Endothelial cell of umbilical vein (primary cell): ENCODE measurements at regions not wholly inside any gene's neighbourhood (a gene's known extent, or its start where the extent isn't known, plus 50 kb on each side); places are given as distances from the start of the nearest gene placed in this dataset.

ENCODE experiments used
- BruUV-seq: library from RNA; stranded (reverse); fragments of 400-500 nt; replicated peaks from 2 replicates; lab custom pipeline; 2021; lab: Mats Ljungman, UMichigan
- CTCF ChIA-PET: fragments of 300-600, 350-600 bp; sonication (Branson Sonifier 250); formaldehyde crosslinking; loops from one replicate; lab custom pipeline; 2021; ENCODE audit warnings: antibody characterized with exemption, inconsistent platforms; lab: Charles Lee
- POLR2A ChIA-PET: fragments of 300-600, 350-600 bp; sonication (Branson Sonifier 250); formaldehyde crosslinking; loops from one replicate; lab custom pipeline; 2021; ENCODE audit warnings: antibody characterized with exemption, inconsistent platforms; lab: Charles Lee
- DNase-seq: peaks from one replicate; pipeline ENCODE4 v3.0.0-alpha.2; 2011; ENCODE audit warnings: low read depth, low spot score
- FAIRE-seq: peaks from 2 replicates; lab custom pipeline; 2011; peaks lifted over from hg19 to GRCh38; lab: Jason Lieb, UNC
- H2AFZ ChIP-seq: 2 replicates; pipeline ENCODE4 v1.6.0; 2012; ENCODE audit warnings: low read depth, low read length, control low read depth, inconsistent platforms
- H3K27ac ChIP-seq: 2 replicates; pipeline ENCODE4 v1.5.1; 2011; ENCODE audit warnings: low read depth, mild to moderate bottlenecking, control low read depth, low read length, moderate library complexity; ENCODE audit not compliant: insufficient read depth
- H3K27me3 ChIP-seq, 2 experiments: 2 replicates each; pipeline versions ENCODE4 v1.6.0 to v1.6.1; 2011; ENCODE audit warnings: low read length in 2 of 2, mixed read lengths in 1 of 2; ENCODE audit not compliant: control insufficient read depth in 2 of 2, insufficient read depth in 2 of 2
- H3K36me3 ChIP-seq, 2 experiments: 2 replicates in 1 of 2; 3 replicates in 1 of 2; pipeline ENCODE4 v1.5.1; 2011; ENCODE audit warnings: low read length in 2 of 2, mild to moderate bottlenecking in 1 of 2, moderate library complexity in 1 of 2; ENCODE audit not compliant: control insufficient read depth in 2 of 2, insufficient read depth in 2 of 2; ENCODE audit errors: extremely low read depth in 1 of 2
- H3K4me1 ChIP-seq: 3 replicates; pipeline ENCODE4 v1.5.1; 2011; ENCODE audit warnings: mild to moderate bottlenecking, low read length; ENCODE audit not compliant: control insufficient read depth, insufficient read depth; ENCODE audit errors: extremely low read depth
- H3K4me2 ChIP-seq: 2 replicates; pipeline ENCODE4 v1.6.1; 2011; ENCODE audit warnings: low read length, control low read depth, mixed read lengths; ENCODE audit not compliant: insufficient read depth
- H3K4me3 ChIP-seq, 3 experiments: fragments of 200-600 bp in 1 of 3; sonication (generic), shearing (Covaris generic) in 1 of 3; replicated peaks in 1 of 3; 2 replicates each; pipeline ENCODE4 v1.5.1; 2011 to 2016; ENCODE audit warnings: control low read depth in 3 of 3, low read length in 3 of 3, mild to moderate bottlenecking in 2 of 3, inconsistent platforms in 1 of 3, low read depth in 1 of 3, moderate library complexity in 1 of 3; ENCODE audit not compliant: insufficient read depth in 1 of 3
- H3K79me2 ChIP-seq: 2 replicates; pipeline ENCODE4 v1.6.0; 2012; ENCODE audit warnings: low read length, inconsistent platforms; ENCODE audit not compliant: control insufficient read depth, insufficient read depth
- H3K9ac ChIP-seq: replicated peaks from 2 replicates; pipeline ENCODE3; 2011; ENCODE audit warnings: low read length, control low read depth; ENCODE audit not compliant: insufficient read depth; ENCODE audit errors: extremely low read depth
- H3K9me1 ChIP-seq: replicated peaks from 3 replicates; pipeline ENCODE4 v1.6.0; 2011; ENCODE audit warnings: mild to moderate bottlenecking, low read length; ENCODE audit not compliant: control insufficient read depth, insufficient read depth; ENCODE audit errors: extremely low read depth
- H3K9me3 ChIP-seq: replicated peaks from 2 replicates; pipeline ENCODE4 v1.5.1; 2012; ENCODE audit warnings: low read length, inconsistent platforms; ENCODE audit not compliant: control insufficient read depth, insufficient read depth
- H4K20me1 ChIP-seq: replicated peaks from 2 replicates; pipeline ENCODE3; 2011; ENCODE audit warnings: mild to moderate bottlenecking, low read length; ENCODE audit not compliant: control insufficient read depth, insufficient read depth; ENCODE audit errors: extremely low read depth
- EZH2 ChIP-seq: IDR thresholded peaks from 2 replicates; pipeline ENCODE4 v1.6.1; 2012; ENCODE audit warnings: borderline replicate concordance, low read depth, mild to moderate bottlenecking, moderate library complexity, low read length, inconsistent platforms; ENCODE audit not compliant: severe bottlenecking
- FOS ChIP-seq: IDR thresholded peaks from 2 replicates; pipeline ENCODE4 v1.6.1; 2011; ENCODE audit warnings: mild to moderate bottlenecking, low read length, moderate library complexity, borderline replicate concordance; ENCODE audit not compliant: insufficient read depth
- GATA2 ChIP-seq: IDR thresholded peaks from 2 replicates; pipeline ENCODE4 v1.7.0; 2011; ENCODE audit warnings: low read depth, mild to moderate bottlenecking, moderate library complexity, mixed read lengths, low read length; ENCODE audit not compliant: insufficient read length, insufficient read depth
- JUN ChIP-seq: IDR thresholded peaks from 2 replicates; pipeline ENCODE4 v1.6.1; 2011; ENCODE audit warnings: borderline replicate concordance, low read depth; ENCODE audit not compliant: insufficient read length, insufficient read depth
- MYC ChIP-seq: IDR thresholded peaks from one replicate; pipeline ENCODE4 v1.6.1; 2011; ENCODE audit warnings: mild to moderate bottlenecking, low read depth, low read length
- POLR2A ChIP-seq: IDR thresholded peaks from 2 replicates; pipeline ENCODE4 v1.6.1; 2012; ENCODE audit warnings: low read depth, mild to moderate bottlenecking, control low read depth, low read length
- POLR2AphosphoS5 ChIP-seq: IDR thresholded peaks from 2 replicates; pipeline ENCODE4 v1.6.1; 2012; ENCODE audit warnings: low read depth, mild to moderate bottlenecking, control low read depth, low read length, moderate library complexity; ENCODE audit not compliant: insufficient read depth
- dilution Hi-C: fragments of 300-500 bp; cut with MboI; formaldehyde crosslinking; loops from one replicate; pipeline ENCODE4 v1.15.0; 2019; ENCODE audit warnings: low sequenced_read_pairs; ENCODE audit not compliant: extremely low pct_ligation_motif_present
- intact Hi-C: fragments of 100-400 bp; cut with micrococcal nuclease; formaldehyde crosslinking; loops from one replicate; pipeline ENCODE4 v1.10.0; 2022
- TF ChIP-seq, protein P1 (sequence below), 2 donors: IDR thresholded peaks; 1 replicate in 1 of 2; 2 replicates in 1 of 2; pipeline ENCODE4 v1.5.1; 2011; ENCODE audit warnings: low read length in 2 of 2, mild to moderate bottlenecking in 2 of 2, moderate library complexity in 2 of 2, control low read depth in 1 of 2, inconsistent platforms in 1 of 2, low read depth in 1 of 2; ENCODE audit not compliant: insufficient read depth in 1 of 2; ENCODE audit errors: extremely low read depth in 1 of 2
- TF ChIP-seq, protein P2 (sequence below): IDR thresholded peaks from 2 replicates; pipeline ENCODE4 v1.6.1; 2011; ENCODE audit not compliant: insufficient read depth, insufficient read length

DNA sequence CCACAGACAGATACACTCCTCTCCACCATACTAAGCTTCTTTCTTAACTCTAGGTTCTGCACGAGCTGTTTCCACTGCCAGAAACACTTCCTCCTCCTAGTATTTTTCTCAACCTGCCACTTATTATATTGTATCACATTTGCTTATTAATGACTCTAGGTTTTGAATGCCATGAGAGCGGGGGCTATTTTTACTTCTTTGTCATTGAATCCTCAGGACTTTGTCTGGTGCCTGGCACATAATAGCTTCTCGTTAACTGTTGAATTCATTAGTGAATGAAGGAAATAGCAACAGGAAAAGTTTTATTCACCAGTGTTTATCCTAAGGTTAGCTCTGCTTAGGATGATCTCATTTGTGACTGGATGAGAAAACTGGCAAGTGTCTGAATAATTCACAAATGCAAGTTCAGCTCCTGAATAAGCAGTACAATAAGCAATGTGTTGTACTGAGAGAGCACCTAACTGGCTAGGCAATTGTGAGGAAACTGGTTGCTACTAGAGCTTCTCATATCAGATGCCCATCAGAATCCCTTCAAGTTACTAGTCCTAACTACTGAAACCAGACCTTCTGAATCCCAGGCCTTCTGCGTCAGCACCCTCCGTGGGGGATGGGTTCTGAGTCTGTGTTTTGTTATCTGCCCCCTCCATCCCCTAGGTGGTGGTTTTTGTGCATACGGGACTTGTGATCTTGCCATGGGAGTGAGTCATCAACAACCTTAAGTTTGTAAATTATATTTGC is 92.7 kb downstream of the LSMEM1 start:
- no TSS peak for BruUV-seq
- ChIA-PET POLR2A (no interaction called here), CTCF (interaction anchor here (0.6 to 1.6 kb wide), 2 partner anchors 12 to 16 kb away, joined by 3 to 4 read pairs; no protein-coding TSS in a partner anchor)
- H3K27me3 ChIP-seq = no peaks in the 10 kb centered on the region
- H3K9ac ChIP-seq = no peak overlapping the region
- no peak overlapping the region for H3K27ac ChIP-seq
- TF ChIP-seq POLR2A (no peak), JUN (no peak), MYC (no peak), GATA2 (no peak), FOS (no peak), EZH2 (no peak), POLR2AphosphoS5 (no peak)
- TF ChIP-seq, protein P1, sequence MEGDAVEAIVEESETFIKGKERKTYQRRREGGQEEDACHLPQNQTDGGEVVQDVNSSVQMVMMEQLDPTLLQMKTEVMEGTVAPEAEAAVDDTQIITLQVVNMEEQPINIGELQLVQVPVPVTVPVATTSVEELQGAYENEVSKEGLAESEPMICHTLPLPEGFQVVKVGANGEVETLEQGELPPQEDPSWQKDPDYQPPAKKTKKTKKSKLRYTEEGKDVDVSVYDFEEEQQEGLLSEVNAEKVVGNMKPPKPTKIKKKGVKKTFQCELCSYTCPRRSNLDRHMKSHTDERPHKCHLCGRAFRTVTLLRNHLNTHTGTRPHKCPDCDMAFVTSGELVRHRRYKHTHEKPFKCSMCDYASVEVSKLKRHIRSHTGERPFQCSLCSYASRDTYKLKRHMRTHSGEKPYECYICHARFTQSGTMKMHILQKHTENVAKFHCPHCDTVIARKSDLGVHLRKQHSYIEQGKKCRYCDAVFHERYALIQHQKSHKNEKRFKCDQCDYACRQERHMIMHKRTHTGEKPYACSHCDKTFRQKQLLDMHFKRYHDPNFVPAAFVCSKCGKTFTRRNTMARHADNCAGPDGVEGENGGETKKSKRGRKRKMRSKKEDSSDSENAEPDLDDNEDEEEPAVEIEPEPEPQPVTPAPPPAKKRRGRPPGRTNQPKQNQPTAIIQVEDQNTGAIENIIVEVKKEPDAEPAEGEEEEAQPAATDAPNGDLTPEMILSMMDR (IDR thresholded peaks at IDR 0.05; ENCODE audit: extremely low read depth in 1 of 2, insufficient read depth in 1 of 2, low read depth in 1 of 2, low read length in 2 of 2) = no peak
- TF ChIP-seq, protein P2, sequence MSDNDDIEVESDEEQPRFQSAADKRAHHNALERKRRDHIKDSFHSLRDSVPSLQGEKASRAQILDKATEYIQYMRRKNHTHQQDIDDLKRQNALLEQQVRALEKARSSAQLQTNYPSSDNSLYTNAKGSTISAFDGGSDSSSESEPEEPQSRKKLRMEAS = no peak
- intact Hi-C loops (no loop called here), dilution Hi-C loops (no loop called here)
- no peaks in the 10 kb centered on the region for H3K9me1 ChIP-seq
- H2AFZ ChIP-seq = no peak overlapping the region
- H3K9me3 ChIP-seq = no peaks in the 10 kb centered on the region
- FAIRE-seq (no peak), DNase-seq (peak; percentile 6)
- H3K4me3 ChIP-seq = no peak overlapping the region
- no peaks in the 10 kb centered on the region for H3K79me2 ChIP-seq
- no peaks in the 10 kb centered on the region for H4K20me1 ChIP-seq
- no peak overlapping the region for H3K4me2 ChIP-seq
- H3K4me1 ChIP-seq = no peaks in the 10 kb centered on the region
- no peaks in the 10 kb centered on the region for H3K36me3 ChIP-seq
